Vagina (tissue), 2 donors: ENCODE measurements at regions not wholly inside any gene's neighbourhood (a gene's known extent, or its start where the extent isn't known, plus 50 kb on each side); places are given as distances from the start of the nearest gene placed in this dataset.

Source experiments
- CTCF ChIP-seq, 3 experiments: fragments of 450-650 bp in 2 of 3; fragments of 200-600 bp in 1 of 3; sonication (generic) in 1 of 3; IDR thresholded peaks; one replicate each; pipeline ENCODE4 v1.5.1; 2017 to 2019; ENCODE audit warnings: antibody characterized with exemption in 3 of 3, mild to moderate bottlenecking in 2 of 3, moderate library complexity in 2 of 3
- POLR2A ChIP-seq, 2 donors: fragments of 450-650 bp; IDR thresholded peaks; one replicate each; pipeline ENCODE4 v1.6.1; 2017; ENCODE audit warnings: antibody characterized with exemption in 2 of 2, mild to moderate bottlenecking in 2 of 2, moderate library complexity in 2 of 2
- POLR2AphosphoS5 ChIP-seq, 2 donors: sonication (generic); formaldehyde crosslinking; IDR thresholded peaks; one replicate each; pipeline ENCODE4 v1.9.0; 2017; ENCODE audit warnings: antibody characterized with exemption in 2 of 2, mild to moderate bottlenecking in 2 of 2, low read depth in 1 of 2; ENCODE audit not compliant: insufficient read depth in 1 of 2

- TF ChIP-seq POLR2AphosphoS5 (IDR thresholded peaks at IDR 0.05; ENCODE audit: insufficient read depth in 1 of 2, low read depth in 1 of 2) (no peak), CTCF (IDR thresholded peaks at IDR 0.05) (no peak), POLR2A (IDR thresholded peaks at IDR 0.05) (no peak)
Observed at GRCh38 chr5:23402585-23402984, 104.8 kb upstream of the PRDM9 start.
